NCI-H1930 (cell line): ENCODE measurements at regions not wholly inside any gene's neighbourhood (a gene's known extent, or its start where the extent isn't known, plus 50 kb on each side); places are given as distances from the start of the nearest gene placed in this dataset.

Experiments
- DNase-seq, 2 experiments: peaks; one replicate each; lab custom pipeline; 2025; lab: John Stamatoyannopoulos, UW

DNA sequence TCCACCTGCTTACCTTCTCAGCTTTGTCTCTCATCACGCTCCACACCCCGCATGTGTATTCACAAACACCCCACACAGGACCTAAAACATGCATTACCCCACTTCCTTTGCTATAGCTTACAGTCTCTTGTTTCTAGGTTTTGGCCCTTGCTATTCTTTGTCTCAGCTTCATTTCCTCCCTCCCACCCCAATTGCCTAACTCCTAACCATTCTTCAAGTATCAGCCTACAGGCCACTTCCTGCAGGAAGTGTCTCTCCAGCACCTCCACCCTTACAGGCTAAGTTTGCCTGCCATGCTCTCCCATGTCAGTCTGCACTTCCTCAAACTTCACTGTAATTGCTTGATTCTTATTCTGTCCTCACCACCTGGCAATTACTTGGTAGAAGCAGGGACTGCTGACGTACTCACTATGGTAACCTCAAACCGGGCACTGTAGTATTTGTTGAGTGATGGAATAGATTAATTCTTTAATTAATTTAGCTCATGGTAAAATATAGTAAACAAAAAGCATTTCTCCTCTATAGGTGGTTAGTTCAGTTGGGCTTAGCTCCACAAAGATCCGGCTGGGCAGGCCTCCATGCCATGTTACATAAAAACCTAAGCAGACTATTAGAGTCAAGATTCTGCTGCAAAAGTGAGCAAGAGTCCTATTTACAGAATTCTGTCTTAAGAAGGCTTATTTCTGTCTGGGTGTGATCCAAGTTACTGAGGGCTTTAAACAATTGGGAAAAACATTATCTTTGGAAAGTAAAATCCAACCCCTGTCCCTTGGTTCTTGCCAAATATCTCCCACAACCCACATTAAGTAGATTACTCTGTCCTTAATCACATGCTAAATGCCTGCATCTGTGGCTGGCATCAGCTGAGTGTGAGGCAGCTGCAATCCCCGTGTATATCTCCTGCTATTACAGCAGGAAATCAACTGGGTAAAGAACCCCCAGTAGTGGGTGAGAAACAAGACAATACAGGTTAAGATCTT is 124.7 kb upstream of the CPEB2 start:
- no peak for DNase-seq

DNA sequence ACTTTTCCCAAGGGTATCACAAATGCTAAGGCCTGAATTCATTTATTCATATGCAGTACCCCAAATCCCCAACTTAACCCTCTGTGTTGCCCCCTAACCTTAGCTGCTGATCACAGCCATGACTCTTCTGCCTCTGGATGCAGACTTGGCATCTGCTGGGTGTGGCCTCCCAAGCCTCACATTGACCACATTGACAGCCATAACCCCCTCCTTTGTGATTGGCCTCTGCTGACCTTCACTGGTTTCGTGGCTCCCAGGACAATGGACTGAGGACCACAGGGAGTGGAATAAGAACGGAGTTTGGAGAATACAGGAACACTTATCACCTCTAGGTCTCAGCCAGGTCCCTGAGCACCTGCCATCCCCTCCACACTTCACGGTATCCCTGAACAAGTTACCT is 123.6 kb upstream of the CPEB2 start:
- no peak for DNase-seq

DNA sequence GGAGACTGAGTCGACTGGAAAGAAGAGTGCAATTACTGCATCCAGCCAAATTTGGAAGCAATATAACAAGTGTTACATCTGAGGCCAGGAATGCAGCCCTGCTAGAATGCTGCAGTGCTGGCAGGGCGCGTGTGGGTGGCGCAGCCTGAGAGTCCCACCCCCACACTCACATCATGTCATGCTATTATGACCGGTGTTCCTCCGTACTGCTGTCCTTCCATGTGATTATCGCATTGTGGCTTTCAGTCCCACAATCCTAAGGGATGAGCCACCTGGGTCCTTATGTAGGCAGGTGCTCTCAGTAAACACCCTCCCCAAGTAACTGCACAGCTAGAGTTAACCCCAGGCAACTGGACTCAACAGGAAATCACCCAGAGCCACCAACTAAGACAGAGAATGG is 122.6 kb upstream of the CPEB2 start:
- no peak for DNase-seq

DNA sequence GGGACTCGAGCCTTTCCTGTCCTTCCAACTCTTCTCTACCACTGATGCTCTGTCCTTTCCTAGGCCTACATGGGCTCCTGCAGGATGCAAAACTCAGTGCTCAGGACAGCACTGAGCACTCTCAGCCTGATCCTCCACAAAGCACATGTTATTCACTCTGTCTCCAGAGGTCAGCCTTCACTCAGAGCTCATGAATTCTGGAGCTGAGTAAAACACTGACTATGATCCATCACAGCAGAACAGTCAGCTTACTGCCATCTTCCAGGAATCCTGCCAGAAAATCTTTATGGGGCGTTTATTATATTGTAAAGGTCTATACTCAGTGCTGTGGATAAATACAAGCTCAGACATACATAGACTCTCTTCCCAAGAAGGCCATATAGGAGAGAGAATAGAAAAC is 121.5 kb upstream of the CPEB2 start:
- no peak for DNase-seq

DNA sequence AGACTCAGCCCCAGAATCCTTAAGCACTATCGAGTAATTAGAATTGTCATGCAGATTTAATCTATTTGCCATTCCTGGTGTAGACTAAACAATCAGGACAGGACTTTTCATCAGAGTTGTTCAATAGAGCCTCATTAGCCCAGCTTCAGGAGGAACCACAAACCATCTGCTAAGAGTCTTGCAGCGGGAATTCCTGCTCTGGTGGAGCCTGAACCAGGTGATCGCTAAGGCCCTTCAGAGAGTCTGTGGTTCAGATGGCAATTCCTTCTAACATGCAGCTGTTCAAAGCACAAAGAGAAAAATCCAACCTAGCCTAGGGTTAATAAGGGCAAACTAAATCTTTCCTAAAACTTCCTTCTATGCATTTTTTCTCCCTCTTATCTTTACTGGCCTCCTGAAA is 119.1 kb upstream of the CPEB2 start:
- DNase-seq: no peak

DNA sequence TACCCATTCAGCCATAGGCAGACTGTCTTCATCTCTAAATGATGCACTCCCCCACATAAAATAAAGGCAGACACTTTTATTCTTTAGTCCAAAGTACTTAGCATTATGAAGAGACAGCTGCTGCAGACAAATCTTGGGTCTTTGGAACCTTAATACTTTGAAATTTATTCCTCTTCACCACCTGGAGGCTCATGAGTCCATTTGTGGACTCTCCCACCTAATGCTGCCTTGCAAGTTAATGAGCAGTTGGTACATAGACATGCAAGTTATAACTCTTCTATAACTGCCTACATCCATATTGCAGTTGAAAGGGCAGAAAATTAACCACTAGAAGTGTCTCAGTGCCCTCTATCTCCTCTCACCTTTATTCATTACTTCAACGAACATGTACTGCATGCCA is 118.6 kb upstream of the CPEB2 start:
- DNase-seq: no peak

DNA sequence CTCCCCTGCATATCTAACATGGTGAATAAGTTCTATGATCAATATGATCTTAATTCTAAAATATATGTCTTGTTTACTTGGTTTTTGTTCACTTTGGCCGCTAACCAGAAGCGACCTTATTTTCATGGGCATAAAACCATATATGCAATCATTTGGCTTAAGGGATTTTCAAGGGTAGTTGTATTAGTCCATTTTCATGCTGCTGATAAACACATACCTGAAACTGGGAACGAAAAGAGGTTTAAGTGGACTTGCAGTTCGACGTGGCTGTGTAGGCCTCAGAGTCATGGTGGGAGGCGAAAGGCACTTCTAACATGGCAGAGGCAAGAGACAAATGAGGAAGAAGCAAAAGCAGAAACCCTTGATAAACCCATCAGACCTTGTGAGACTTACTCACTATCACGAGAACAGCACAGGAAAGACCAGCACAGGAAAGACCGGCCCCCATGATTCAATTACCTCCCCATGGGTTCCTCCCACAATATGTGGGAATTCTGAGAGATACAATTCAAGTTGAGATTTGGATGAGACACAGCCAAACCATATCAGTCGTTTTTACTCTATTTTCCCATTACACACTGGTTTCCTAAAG is 114.3 kb upstream of the CPEB2 start:
- no peak for DNase-seq

DNA sequence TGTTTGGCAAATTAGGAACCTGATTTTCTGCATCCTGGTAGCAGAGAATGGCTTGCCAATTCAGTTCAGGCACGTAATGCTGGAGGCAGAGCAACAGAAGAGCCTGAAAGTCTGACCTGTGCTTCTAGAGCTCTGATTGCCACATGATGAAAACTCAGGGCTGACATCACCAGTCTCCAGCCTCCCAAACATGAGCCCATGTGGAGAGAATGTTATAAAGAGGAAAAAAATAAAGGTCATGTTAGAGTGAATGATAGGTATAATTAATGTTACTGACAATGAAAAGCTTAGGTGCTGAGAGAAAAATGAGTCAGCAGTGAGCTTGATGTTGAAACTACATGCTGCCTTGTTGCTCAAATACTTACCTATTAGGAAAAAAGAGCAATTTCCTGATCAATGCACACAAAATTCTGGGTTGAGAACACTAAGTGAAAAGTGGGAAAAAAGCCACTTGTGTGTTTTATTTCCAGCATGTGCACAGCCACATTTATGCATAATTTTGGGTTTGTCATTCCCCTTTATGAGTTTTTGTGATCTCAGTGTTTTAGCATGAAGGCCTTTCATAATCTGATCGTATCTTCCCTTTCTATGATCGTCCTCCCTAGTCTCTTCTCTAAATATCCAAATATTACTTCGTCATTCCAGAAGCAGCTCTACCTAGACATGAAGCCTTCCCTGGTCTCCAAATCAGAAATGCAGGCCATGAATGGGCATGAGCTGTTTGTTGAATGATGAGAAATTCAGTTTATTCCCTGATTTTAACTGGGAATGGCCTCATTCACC is 113.3 kb upstream of the CPEB2 start:
- no peak for DNase-seq

DNA sequence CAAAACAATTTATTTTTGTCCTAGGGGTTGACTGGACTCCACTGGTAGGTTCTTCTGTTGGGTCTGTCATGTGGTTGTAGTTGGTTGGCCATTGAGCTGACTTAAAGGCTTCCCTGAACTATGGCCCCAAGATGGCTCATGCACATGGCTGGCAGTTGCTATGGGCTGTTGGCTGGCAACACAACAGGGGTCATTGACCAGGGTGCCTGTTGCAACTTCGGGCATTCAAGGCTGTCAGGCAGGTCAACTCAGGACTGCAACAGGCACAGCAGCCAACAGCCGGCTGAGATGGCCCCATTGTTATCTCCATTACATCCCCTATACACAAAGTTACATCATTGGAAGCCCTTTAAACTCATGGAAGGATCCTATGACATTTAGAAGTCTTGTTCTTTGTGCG is 109.7 kb upstream of the CPEB2 start:
- DNase-seq: no peak

DNA sequence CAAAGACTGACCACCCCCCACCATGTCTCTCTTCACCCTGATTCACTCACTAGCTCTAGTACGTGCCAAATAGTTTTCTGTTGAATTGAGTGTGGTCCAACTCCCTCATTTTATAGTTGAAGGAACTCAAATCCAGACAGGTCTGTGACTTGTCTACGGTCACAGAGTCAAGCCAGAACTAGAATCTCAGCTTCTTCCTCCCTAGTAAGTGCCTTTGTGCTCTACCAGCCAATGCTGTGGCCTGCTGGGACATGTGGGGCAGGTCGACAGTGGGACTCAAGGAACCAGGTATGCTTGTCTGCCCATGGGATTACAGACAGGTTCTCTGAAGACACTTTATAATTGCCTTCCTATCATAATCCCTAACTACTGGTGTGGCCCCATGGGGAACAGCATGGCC is 108.6 kb upstream of the CPEB2 start:
- no peak for DNase-seq

DNA sequence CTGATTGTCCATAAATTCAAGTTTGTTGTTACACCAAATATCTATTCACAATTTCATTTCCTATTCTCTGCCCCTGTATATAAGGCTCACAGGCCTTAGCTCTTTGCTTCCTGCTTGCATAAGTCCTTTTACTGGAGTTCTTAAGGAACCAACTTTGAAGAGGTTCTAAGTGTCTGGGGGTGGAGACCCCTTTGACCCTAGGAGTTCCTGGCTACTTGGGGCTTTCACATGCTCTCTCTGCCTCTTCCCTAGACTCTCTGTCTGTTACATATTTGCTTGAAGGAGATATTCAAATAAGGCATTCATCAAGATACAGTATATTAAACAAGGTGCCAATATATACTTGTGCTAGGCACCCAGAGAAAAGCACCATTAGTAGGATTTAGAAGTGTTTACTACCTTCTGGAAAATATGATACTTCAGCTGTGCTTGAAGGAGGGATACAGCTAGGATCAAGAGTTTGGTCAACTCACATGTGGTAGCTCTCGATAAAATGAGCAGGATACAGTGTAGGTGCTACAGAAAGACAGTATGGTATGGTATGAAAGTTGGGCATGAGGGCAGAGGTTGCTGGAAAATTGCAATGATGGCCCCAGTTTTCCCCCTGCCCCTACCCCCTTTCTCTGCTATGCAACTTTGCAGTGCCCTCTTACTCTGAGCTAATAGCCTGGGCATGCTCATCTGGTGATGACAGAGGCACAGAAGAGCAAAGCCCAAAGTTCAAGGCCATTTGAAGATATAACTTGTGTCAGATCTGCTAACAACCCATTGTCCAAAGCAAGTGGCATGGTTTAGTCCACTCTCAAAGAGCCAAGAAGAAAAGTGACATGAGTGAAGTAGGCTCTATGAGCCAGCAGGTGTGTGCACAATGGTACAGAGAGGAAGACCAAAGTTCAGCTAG is 107.6 kb upstream of the CPEB2 start:
- DNase-seq: no peak

DNA sequence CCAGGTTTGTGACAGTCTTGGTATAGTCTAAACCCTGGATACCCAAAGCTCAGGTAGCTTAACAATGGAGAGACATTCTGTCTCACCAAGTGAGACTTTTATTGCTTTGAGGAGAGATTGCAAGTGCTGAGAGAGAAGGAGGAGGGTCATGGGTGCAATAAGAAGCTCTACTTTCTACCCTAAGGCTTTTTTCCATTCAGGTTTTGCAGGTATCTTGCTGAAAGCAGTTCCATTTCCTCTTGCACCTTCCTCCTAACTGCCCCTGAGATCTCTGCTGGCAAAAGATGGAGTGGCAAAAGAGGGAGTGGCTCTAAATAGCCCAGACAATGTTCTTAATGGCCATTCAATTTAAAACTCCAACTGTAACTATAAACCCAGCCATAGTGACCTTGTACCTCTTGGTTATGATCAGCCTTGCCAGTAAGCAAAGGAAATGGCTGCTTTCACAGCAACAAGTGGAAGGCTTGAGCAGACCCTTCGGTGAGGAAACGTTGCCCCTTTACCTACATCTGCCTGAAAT is 105.6 kb upstream of the CPEB2 start:
- no peak for DNase-seq

DNA sequence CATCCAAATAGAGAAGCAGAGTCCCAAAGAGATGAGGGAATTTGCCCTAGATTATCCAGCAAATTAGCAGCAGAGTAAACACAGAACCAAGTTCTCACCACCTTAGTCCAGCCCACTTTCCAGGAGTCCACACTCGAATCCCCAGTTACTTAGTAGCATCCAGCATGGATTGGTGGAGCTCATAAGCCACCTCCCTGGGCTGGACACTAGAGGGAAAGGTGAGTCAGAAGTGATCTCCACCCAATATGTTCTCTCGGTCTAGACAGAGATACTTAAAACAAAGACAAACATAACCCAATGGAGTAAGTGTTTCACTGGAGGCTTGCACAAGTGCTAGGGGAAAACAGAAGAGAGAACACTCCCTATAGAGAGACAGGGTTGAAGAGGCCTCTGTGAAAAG is 105.1 kb upstream of the CPEB2 start:
- no peak for DNase-seq

DNA sequence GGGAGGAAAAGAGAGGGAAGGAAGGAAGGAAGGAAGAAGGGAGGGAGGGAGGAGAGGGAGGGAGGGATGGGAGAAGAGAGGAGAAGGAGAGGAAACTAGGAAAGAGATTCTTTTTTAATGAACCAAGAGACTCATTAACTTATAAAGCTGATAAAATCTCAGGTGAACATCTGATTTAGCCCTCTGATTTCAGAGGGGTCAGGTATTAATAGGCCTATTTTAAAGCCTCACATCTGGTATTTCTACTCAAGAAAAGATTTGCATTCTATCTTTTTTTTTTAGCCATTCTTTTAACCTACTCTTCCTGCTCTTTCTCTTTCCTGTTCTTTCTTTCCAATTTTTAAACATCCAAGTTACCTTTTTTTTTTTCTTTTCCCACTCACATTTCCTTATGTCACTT is 103.3 kb upstream of the CPEB2 start:
- DNase-seq: no peak

DNA sequence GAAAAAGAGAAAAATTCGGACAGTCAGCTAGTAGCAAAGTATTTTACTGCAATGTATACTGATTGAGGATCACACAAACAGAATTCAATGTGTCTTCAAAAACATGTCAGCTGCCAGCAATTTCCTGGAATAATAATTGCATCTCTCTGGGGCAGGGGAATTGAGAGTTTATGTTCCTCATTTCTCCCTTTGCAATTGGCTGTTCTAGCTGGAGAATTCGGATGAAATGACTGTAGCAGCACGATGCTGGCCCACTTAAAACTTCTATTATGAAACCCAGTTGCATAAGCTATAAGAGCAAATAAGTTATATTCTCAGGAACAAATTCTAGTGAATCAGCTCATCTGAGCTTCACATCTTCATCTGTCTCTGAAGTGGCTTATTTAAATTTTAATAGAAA is 99.9 kb upstream of the CPEB2 start:
- DNase-seq: no peak

DNA sequence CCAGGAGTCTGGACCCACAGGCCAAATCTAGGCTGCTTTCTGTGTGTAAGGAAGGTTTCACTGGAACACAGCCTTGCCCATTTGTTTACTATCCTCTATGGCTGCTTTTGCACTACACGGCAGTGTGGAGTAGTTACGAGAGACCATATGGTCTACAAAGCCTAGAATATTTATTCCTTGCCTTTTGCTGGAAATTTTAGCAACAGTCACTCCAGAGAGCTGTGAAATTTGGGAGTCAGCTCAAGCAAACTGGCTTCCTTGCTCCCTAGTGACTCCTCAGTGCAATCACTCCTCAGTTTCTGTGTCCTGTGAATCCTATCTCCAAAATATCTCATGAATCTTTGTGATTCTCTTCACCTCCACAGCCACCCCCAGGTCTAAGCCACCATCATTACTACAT is 99.0 kb upstream of the CPEB2 start:
- DNase-seq: no peak

DNA sequence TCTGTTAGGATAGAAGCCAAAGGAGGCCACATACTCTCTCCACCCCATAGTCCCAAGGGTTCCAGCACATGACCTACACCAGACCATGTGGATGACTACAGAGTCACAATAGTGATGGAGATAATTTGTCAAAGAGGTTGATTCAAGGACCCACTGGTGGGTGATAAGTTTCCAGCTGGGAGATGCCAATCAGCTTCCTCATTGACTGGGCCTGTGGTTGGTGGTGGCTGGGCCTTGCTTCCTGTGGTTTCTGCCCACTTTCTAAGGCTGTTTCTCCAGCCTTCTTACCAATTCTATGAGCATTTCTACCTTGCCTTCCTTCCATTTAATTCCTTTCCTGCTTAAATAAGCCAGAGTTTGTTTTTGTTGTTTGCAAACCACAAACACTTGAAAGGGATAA is 95.5 kb upstream of the CPEB2 start:
- DNase-seq: no peak

DNA sequence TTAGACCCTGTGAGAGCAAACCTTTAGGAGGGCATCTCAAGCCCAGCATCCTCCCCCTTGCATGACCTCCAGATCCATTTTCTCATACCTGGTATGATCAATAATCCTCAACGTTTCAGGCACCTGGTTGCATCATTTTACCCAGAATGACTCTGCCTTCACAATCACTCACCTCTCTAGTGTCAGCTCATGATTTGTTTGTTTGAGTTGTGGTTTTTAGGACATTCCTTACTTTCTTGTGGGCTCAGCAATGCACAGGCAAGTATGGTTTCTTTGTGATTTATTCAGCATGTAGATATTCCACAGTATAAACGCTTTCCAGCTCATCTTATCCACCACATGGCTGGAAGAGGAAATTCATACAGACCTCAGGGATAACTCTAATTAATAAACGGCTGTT is 93.6 kb upstream of the CPEB2 start:
- DNase-seq: no peak

DNA sequence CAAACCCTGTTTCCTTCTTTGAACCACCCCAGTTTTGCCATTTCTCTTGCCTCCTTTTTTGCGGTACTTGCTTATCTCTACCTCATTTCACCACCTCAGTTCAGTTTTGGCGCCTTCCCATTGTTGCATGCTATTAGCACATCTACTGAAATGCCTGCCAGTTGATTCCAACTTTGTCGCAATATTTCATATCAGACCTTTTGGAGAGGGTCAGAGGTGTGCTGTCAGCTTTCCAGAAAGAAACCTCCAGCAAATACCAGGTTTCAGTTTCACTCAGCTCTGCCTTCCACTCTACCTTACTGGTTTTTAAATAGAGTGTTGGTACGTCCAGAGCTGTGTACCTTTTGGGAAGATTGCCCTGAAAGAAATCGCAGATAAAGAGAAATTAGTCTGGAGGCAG is 91.9 kb upstream of the CPEB2 start:
- DNase-seq: no peak

DNA sequence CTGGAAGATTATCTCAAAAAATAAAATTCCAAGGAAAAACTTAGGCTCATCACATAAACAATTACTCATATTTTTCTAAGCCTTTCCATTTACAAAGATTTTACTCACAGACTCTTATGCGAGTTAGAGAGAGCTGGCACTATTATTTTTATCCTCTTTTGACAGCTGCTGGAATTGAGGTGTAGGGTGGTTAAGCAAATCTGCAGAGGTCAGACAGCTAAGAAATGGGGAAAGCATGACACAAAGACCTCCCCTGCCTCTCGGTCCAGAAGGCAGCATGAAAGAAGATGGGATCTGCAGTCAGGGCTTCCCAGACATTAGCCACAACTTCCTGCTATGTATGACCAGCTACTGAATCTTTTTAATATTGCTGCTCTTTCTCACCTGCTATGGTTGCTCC is 89.9 kb upstream of the CPEB2 start:
- no peak for DNase-seq

DNA sequence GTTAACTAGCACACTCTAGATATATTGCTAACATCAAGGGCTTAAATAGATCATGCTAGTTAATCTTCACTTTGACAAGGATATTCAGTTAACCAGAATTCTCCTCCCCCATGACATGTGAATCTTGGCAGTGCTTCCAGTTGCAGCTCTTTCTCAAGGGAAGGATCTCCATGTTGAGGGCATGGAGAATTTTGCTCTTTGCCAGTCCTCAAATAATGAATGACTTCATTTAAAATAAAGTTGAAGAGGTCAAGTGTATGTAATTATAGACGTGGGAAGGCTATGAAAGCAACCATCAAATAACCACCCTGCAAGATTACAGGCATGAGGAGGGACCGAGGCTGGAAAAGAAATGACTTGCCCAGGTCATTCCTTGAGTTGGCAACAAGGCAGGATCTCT is 87.3 kb upstream of the CPEB2 start:
- no peak for DNase-seq
